ENCODE measurements at regions not wholly inside any gene's neighbourhood (a gene's known extent, or its start where the extent isn't known, plus 50 kb on each side); places are given as distances from the start of the nearest gene placed in this dataset.

GRCh38 chr2:36246320-36246990 lies 109.1 kb upstream of the CRIM1 start:
- TF ChIP-seq POLR2A (IDR thresholded peaks at IDR 0.05; ENCODE audit: low read depth, low read length), result no peak
- TF ChIP-seq TAF1 (IDR thresholded peaks at IDR 0.05; ENCODE audit: borderline replicate concordance, low read depth, low read length), result no peak
- TF ChIP-seq POLR2AphosphoS5 (IDR thresholded peaks at IDR 0.05; ENCODE audit: low read depth, low read length), result no peak
